Stomach (tissue), 8 donors: ENCODE measurements at regions not wholly inside any gene's neighbourhood (a gene's known extent, or its start where the extent isn't known, plus 50 kb on each side); places are given as distances from the start of the nearest gene placed in this dataset.

ENCODE experiments used
- DNase-seq, 2 donors: peaks; one replicate each; pipeline versions ENCODE4 v3.0.0 to v3.0.0-alpha.2; 2013 to 2019
- H3K27ac ChIP-seq, 5 donors: fragments of 200-600 bp in 4 of 5; sonication (generic) in 4 of 5; one replicate each; pipeline ENCODE4 v1.5.1; 2013 to 2019; ENCODE audit warnings: mild to moderate bottlenecking in 1 of 5, moderate library complexity in 1 of 5
- H3K27me3 ChIP-seq, 3 donors: fragments of 200-600 bp; sonication (generic); one replicate each; pipeline ENCODE4 v1.5.1; 2017 to 2019; ENCODE audit warnings: mixed run types in 1 of 3
- H3K36me3 ChIP-seq, 4 donors: fragments of 200-600 bp; sonication (generic); 1 replicate in 3 of 4; 2 replicates in 1 of 4; pipeline ENCODE4 v1.5.1; 2016 to 2019
- H3K4me1 ChIP-seq, 4 donors: fragments of 200-600 bp; sonication (generic); one replicate each; pipeline ENCODE4 v1.5.1; 2016 to 2019
- H3K4me3 ChIP-seq, 4 donors: fragments of 200-600 bp; sonication (generic) in 3 of 4; one replicate each; pipeline ENCODE4 v1.5.1; 2016 to 2019; ENCODE audit warnings: mild to moderate bottlenecking in 1 of 4
- H3K9me3 ChIP-seq, 4 donors: fragments of 200-600 bp; sonication (generic); one replicate each; pipeline ENCODE4 v1.5.1; 2016 to 2019
- EP300 ChIP-seq: sonication (generic); formaldehyde crosslinking; IDR thresholded peaks from one replicate; pipeline ENCODE4 v1.6.1; 2017; ENCODE audit warnings: antibody characterized with exemption
- POLR2A ChIP-seq, 4 donors: fragments of 450-650 bp; IDR thresholded peaks; one replicate each; pipeline ENCODE4 v1.6.1; 2016; ENCODE audit warnings: antibody characterized with exemption in 4 of 4, control low read depth in 2 of 4, mild to moderate bottlenecking in 1 of 4, moderate library complexity in 1 of 4
- POLR2AphosphoS5 ChIP-seq, 3 donors: sonication (generic); formaldehyde crosslinking; IDR thresholded peaks; one replicate each; pipeline ENCODE4 v1.6.1; 2016; ENCODE audit warnings: antibody characterized with exemption in 3 of 3
- WGBS, 5 donors: extraction: QIAGEN DNeasy Blood & Tissue Kit in 3 of 5; methylation state at CpG; one replicate each; pipeline versions ENCODE4 v1.1.5 to v1.1.7; 2013 to 2018; 5-methylcytosine and 5-hydroxymethylcytosine counted together
- intact Hi-C: fragments of 100-400 bp; cut with DNase I; formaldehyde crosslinking; loops from one replicate; pipeline ENCODE4 v1.15.1; 2023; ENCODE audit warnings: low total_unique reads
- TF ChIP-seq, protein P1 (sequence below), 7 experiments: fragments of 450-650 bp in 4 of 7; fragments of 200-600 bp in 3 of 7; sonication (generic) in 3 of 7; IDR thresholded peaks; one replicate each; pipeline ENCODE4 v1.5.1; 2016 to 2019; ENCODE audit warnings: antibody characterized with exemption in 7 of 7, control low read depth in 2 of 7, mild to moderate bottlenecking in 1 of 7
- donor health status: healthy with polysubstance abuse.
- donor health status: Bipolar disorder and iron deficiency.
- donor health status: healthy.

DNA sequence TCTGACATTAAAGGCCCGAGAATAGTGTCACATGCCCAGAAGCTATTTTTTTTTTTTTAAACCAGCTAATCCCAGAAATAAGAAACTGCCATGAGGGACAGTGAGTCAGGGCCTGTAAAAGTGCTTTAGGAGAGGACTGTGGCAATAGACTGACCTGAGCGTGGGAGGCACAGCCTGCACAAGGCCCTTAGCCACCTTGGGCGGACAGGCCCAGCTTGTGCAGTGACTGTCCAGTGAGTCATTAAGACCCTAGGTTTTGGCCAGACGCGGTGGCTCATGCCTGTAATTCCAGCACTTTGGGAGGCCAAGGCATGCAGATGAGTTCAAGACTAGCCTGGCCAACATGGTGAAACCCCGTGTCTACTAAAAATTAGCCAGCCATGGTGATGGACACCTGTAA, 343.0 kb upstream of the ZFHX3 start:
- Histone ChIP-seq H3K27me3 (no peaks in the 10 kb centered on the region), H3K36me3 (no peaks in the 10 kb centered on the region), H3K4me1 (no peaks in the 10 kb centered on the region), H3K27ac (no peak overlapping the region), H3K4me3 (no peak overlapping the region), H3K9me3 (no peaks in the 10 kb centered on the region)
- no peak for TF ChIP-seq POLR2A (IDR thresholded peaks at IDR 0.05)
- TF ChIP-seq POLR2AphosphoS5 (IDR thresholded peaks at IDR 0.05) = no peak
- no peak for TF ChIP-seq EP300
- TF ChIP-seq, protein P1, sequence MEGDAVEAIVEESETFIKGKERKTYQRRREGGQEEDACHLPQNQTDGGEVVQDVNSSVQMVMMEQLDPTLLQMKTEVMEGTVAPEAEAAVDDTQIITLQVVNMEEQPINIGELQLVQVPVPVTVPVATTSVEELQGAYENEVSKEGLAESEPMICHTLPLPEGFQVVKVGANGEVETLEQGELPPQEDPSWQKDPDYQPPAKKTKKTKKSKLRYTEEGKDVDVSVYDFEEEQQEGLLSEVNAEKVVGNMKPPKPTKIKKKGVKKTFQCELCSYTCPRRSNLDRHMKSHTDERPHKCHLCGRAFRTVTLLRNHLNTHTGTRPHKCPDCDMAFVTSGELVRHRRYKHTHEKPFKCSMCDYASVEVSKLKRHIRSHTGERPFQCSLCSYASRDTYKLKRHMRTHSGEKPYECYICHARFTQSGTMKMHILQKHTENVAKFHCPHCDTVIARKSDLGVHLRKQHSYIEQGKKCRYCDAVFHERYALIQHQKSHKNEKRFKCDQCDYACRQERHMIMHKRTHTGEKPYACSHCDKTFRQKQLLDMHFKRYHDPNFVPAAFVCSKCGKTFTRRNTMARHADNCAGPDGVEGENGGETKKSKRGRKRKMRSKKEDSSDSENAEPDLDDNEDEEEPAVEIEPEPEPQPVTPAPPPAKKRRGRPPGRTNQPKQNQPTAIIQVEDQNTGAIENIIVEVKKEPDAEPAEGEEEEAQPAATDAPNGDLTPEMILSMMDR (IDR thresholded peaks at IDR 0.05) = no peak
- 90 to 93% (median 91%) methylated on average over 6 of the region's 6 CpGs for WGBS, 5 donors
- no peak for DNase-seq
- intact Hi-C loops = no loop called here

DNA sequence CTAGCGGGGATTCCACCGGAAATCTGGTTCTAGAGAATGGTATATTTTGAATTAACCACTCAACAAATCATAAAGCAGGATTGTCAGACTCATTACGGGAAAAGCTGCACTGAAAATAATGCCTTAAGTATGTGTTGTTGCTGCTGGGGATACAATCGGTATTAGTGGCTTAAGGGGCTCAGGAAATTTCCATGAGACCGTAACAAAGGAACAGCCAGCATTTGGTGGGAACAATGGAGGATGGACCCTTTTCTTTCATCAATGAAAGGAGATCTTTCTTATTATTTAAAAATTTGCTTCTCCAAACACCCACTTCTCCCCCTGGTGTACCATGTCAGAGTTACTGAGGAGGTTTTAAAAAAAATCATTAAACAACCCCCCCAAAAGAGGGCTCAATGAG, 342.6 kb upstream of the ZFHX3 start:
- WGBS, 5 donors = 92 to 96% (median 96%) methylated on average over 5 of the region's 5 CpGs
- TF ChIP-seq EP300 = no peak
- TF ChIP-seq POLR2AphosphoS5 (IDR thresholded peaks at IDR 0.05) = no peak
- TF ChIP-seq, protein P1 (IDR thresholded peaks at IDR 0.05) = no peak
- TF ChIP-seq POLR2A (IDR thresholded peaks at IDR 0.05) = no peak
- Histone ChIP-seq H3K9me3 (no peaks in the 10 kb centered on the region), H3K4me3 (no peak overlapping the region), H3K4me1 (no peaks in the 10 kb centered on the region), H3K36me3 (no peaks in the 10 kb centered on the region), H3K27me3 (no peaks in the 10 kb centered on the region), H3K27ac (no peak overlapping the region)
- no peak for DNase-seq
- intact Hi-C loops = no loop called here

GRCh38 chr16:73389085-73389484, 341.2 kb upstream of the ZFHX3 start:
- Histone ChIP-seq H3K4me1 (no peaks in the 10 kb centered on the region), H3K36me3 (no peaks in the 10 kb centered on the region), H3K4me3 (no peak overlapping the region), H3K27me3 (no peaks in the 10 kb centered on the region), H3K27ac (no peak overlapping the region), H3K9me3 (no peaks in the 10 kb centered on the region)
- peak in 1 of 2 donors; percentile 46 for DNase-seq
- no peak for TF ChIP-seq EP300
- no peak for TF ChIP-seq POLR2AphosphoS5 (IDR thresholded peaks at IDR 0.05)
- no peak for TF ChIP-seq POLR2A (IDR thresholded peaks at IDR 0.05)
- TF ChIP-seq, protein P1 (IDR thresholded peaks at IDR 0.05) = no peak
- WGBS, 5 donors = 25 to 41% (median 31%) methylated on average over 6 of the region's 6 CpGs
- intact Hi-C loops = no loop called here

DNA sequence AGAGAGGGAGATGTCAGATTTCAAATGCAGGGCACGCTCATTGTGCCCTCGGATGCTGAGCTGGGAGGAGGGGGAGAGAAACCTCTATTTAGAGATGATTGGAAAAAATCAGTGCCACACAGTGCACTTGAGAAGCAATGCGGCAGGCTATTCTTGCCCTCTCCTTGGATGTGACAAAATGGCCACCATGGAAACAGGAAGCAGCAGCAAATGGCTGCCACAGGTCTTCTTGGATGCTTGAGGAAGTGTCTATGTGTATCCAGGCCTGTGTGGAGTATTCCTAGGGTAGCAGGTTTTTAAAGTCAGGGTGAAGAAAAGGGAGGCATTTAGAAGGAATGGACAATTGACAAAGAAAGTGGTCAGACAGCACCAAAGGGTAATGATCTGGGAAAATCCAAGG, 340.1 kb upstream of the ZFHX3 start:
- no peaks in the 10 kb centered on the region for H3K27me3 ChIP-seq
- no peak overlapping the region for H3K27ac ChIP-seq
- 90 to 100% (median 97%) methylated on average over 3 of the region's 3 CpGs for WGBS, 5 donors
- H3K36me3 ChIP-seq = no peaks in the 10 kb centered on the region
- DNase-seq = no peak
- intact Hi-C loops = no loop called here
- H3K9me3 ChIP-seq = no peaks in the 10 kb centered on the region
- no peaks in the 10 kb centered on the region for H3K4me1 ChIP-seq
- no peak overlapping the region for H3K4me3 ChIP-seq
- no peak for TF ChIP-seq POLR2A (IDR thresholded peaks at IDR 0.05)
- TF ChIP-seq, protein P1 (IDR thresholded peaks at IDR 0.05) = no peak
- TF ChIP-seq EP300 = no peak
- no peak for TF ChIP-seq POLR2AphosphoS5 (IDR thresholded peaks at IDR 0.05)
